NCI-H128 (cell line): ENCODE measurements at regions not wholly inside any gene's neighbourhood (a gene's known extent, or its start where the extent isn't known, plus 50 kb on each side); places are given as distances from the start of the nearest gene placed in this dataset.
"Not testable (repeated sequence)": the region's sequence is repeated elsewhere in the genome, so short reads cannot be mapped to it uniquely, and the experiment has no call there.

Experiments
- DNase-seq: peaks from one replicate; lab custom pipeline; 2025; ENCODE audit not compliant: unreplicated experiment; lab: John Stamatoyannopoulos, UW

DNA sequence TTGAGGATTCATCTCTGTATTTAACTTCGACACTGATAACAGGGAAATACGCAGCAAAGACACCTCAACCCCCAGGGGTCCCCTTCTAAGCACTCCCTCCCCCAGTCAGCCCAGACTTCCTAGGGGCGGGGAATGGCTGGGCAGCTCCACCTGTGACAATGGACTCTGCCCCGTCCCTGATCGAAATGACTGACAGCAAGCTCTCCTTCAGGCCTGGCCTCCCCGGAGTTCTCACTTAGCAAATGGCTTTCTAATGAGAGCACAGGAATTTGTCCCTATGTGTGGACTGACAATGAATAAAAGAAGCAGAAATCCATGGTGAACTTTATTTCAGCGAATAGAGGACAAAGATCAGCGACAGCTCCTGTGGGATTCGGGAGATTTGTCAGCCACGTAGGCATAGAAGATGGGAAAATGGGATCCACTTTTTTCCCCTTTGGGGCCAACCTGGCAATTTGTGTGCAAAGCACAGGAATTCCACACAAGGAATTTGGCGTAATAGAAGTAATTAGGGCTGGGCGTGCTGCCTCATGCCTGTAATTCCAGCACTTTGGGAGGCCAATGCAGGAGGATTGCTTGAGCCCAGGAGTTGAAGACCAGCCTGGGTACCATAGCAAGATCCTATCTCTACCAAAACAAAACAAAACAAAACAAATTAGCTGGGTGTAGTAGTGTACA, 63.8 kb downstream of the TNFAIP2 start:
- no peak for DNase-seq

DNA sequence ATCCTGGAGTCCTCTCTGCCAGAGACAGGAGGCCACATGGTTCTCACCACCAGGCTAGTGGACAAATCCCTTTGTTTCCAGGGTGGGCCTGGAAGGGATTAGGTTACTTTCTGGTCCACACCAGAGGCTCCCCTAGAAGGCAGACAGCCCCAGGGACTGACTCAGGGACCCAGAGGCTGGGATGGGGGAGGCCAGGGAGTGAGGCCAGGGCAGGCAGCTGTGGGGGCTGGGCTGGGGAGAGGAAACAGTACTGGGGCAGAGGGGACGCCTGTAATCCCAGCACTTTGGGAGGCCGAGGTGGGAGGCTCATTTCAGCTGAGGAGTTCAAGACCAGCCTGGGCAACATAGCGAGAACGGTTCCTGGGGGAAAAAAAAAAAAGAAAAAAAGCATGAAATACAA, 64.7 kb downstream of the TNFAIP2 start:
- no peak for DNase-seq

DNA sequence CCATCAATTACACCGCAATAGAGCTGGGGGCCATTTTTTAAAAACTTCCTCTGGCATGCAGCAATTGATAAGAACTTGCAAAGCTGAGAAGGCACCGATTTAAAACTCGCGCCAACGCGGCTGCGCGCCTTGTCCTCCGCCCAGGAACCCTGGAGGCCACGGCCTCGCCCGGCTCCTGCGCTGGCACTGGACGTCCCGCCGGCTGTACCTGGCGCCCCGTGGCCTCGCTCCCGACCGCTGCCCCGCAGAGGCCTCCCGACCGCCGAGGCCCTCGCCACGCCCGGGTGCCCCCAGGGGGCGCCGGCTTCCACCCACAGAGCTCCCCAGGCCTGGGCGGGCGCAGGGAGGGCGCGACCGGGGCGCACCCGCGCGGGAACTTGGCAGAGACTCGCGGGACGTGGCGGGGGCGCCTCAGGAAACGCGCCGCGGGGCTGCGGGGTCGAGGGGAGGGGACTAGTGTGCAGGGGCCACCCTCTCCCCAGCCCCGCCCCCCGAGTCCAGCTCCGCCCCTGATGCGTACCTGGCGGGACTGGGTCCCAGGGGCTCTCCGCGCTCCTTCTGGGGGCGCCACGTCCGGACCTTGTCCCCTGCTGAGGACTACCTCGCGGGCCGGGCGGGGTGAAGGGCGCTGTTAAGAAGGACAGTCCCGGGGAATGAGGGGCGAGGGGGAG, 65.7 kb downstream of the TNFAIP2 start:
- DNase-seq: no peak

DNA sequence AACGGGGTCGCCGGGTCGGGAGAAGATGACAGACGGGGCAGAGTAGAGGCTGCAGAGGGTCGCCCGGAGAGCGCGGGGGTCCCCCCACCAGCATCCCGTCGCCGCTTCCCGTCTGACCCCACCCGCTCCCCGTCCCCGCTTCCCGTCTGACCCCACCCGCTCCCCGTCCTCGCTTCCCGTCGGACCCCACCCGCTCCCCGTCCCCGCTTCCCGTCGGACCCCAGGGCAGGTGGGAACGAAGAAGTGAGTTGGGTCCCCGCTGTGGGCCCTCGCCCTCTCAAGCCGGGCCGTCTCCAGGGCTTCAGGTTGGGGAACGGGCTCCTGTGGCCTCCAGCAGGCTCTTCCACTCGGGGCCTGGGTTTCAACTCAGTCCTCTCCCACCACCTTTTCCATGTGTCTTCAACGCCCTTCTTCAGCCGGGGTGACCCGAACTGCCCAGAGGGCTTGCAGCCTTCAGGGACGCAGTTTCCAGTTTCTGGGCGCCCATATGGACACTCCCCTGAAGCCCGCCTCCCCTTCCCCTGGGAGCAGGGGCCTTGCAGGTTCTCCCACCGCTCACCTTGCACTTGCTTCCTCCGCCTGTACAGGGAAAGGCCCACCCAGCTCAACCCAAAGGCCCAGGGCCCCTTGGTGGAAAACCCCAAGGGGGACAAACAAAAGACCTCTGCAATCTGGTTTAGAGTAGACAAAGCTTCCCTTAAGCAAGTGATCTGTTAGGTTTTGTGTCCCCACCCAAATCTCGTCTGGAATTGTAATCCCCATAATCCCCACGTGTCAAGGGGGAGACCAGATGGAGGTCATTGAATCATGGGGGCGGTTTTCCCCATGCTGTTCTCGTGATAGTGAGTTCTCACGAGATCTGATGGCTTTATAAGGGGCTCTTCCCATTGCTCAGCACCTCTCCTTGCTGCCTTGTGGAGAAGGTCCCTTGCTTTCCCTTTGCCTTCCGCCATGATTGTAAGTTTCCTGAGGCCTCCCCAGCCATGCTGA, 66.5 kb downstream of the TNFAIP2 start:
- DNase-seq: no peak

DNA sequence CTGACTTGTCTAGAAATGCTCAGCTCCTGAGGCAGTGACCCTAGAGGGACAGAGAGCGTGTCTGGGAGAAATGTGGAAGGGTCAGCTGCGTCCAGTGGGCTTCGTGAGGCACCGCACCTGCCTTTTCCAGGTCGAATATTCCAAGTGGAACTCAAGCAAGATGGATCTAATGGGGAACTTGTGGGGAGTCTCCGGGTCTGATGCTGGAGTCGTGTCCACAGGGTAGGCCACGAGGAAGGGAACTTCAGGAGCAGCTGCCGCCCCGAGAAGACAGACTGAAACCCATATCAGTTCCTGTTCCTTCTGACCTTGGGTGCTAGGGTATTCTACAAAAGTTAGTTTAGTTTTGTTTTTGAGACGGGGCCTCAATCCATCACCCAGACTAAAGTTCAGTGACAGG, 67.5 kb downstream of the TNFAIP2 start:
- no peak for DNase-seq

DNA sequence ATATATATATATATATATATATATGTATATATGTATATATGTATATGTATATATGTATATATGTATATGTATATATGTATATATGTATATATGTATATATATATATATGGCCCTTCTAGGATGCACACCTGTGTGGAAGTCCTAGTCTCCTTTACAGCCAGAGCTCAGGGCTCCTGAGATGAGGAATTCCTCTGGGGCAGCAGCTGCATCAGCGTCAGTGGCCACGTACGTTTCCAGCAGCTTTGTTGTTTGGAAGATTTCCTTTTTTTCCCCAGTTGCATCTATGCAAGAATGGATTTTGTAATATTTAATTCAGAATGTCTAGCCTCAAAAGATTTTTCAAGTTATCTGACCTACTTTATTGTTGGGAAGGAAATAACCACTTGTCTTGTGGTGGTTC, 68.6 kb downstream of the TNFAIP2 start:
- DNase-seq: no peak

DNA sequence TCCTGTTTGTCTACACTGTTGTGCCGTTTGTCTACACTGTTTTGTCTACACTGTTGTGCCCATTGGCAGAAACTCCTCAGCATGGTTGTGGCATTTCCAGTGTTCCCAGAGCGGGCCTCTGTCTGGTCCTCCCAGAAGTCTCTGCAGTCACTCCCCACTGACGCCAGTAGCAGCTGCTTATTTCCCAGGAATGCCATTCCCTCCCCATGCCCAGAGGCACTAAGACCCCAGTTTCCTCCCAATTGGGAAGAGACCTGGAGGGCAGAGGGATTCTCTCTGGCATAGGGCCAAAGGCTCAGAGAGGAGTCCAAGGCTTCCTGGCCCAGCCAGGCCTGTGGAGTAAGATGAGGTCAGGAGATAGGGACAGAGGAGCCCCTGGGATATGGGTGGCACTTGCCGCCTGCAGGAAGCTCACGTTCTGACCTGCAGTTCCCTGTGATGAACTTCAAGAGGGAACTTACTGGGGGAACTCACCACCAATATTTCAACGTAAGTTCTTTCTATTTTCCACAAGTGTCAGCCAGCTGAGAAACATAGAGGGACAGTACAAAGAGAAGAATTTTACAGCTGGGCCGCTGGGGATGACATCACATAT, 69.1 kb downstream of the TNFAIP2 start:
- DNase-seq: no peak

DNA sequence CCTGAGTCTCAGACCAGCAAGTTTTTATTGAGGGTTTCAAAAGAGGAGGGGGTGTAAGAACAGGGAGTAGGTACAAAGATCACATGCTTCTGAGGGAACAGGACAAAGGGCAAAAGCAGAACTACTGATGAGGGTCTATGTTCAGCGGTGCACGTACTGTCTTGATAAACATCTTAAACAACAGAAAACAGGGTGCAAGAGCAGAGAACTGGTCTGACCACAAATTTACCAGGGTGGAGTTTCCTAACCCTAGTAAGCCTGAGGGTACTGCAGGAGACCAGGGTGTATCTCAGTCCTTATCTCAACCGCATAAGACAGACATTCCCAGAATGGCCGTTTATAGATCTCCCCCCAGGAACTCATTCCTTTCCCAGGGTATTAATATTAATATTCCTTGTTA, 69.6 kb downstream of the TNFAIP2 start:
- not testable (repeated sequence) for DNase-seq

DNA sequence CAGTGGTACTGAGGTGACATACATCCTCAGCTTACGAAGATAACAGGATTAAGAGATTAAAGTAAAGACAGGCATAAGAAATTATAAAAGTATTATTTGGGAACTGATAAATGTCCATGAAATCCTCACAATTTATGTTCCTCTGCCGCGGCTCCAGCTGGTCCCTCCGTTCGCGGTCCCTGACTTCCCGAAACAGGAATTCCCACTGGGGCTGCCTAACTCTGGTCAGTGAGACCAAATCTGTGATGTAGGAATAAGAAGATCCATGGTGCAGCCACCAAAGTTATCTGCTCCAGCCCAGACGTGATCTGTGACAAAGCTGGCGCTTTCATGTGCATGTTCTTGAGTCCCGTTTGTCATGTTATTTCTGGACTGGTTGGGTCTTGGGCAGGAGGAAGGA, 70.2 kb downstream of the TNFAIP2 start:
- not testable (repeated sequence) for DNase-seq

DNA sequence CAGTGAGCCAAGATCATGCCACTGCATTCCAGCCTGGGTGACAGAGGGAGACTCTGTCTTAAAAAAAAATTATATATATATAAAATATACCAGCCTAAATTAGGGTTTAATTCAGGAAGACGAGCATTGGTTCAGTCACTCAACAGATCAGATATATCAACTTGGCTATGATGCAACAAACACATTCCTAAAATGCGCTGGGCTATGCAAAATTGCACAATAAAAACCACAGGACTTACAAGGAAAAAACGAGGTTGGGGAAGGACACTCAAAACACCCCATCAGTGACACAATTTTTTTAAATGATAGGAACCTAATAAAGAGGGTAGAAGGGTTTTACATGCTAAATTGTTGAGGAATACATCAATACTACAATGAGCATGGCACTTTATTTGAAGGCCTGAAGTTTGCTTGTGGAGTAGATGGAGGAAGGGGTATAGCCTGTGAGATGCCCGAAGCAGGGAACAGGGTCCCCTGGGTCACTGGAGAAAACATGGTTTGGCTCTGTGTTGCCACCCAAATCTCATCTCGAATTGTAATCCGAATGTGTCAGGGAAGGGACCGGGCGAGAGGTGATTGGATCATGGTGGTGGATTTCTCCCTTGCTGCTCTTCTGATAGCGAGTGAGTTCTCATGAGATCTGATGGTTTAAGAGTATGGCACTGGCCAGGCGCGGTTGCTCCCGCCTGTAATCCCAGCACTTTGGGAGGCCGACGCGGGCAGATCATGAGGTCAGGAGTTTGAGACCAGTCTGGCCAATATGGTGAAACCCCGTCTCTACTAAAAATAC, 71.2 kb downstream of the TNFAIP2 start:
- DNase-seq: no peak

DNA sequence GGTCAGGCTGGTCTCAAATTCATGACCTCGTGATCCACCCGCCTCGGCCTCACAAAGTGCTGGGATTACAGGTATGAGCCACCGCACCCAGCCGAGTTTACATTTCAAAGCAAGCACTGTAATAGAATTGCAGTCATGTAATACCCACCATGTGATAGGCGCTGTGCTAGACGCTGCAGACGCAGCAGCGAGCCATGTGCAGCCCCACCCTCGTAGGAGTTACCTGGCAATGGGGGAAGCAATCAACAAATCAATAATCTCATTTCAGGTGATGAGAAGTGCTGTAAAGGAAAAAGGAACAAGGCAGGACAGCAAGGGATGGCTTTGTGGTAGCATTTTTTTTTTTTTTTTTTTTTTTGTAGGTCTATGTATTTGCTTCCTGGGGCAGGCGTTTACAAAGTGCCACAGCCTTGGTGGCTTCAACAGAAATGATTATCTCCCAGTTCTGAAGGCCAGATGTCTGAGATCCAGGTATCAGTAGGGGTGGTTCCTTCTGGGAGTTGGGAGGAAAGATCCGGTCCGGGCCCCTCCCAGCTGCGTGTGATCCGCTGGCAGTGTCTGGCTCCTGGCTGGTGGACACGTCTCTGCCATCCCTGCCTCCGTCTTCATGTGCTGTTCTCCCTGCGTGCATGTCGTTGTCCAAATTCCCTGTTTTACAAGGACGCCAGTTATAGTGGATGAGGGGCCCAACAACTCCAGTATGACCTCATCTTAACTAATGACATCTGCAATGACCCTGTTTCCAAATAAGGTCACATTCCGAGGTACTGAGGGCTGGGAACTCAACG, 72.8 kb downstream of the TNFAIP2 start:
- DNase-seq: no peak

DNA sequence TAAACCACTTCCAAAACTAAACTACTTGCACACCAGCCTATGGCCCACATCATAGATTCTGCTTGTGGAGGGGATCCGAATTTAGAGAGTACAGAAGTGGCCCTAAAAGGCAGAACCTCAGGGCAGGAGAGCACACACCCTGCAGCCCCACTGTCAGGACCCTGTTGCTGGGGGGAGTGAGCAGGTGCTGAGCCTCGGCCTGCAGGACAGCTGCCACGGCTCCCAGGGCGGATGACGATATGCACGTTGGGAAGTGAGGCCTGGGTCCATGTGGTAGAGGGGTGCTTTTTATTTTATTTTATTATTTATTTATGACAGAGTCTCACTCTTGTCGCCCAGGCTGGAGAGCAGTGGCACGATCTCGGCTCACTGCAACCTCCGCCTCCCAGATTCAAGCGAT, 73.5 kb downstream of the TNFAIP2 start:
- no peak for DNase-seq

DNA sequence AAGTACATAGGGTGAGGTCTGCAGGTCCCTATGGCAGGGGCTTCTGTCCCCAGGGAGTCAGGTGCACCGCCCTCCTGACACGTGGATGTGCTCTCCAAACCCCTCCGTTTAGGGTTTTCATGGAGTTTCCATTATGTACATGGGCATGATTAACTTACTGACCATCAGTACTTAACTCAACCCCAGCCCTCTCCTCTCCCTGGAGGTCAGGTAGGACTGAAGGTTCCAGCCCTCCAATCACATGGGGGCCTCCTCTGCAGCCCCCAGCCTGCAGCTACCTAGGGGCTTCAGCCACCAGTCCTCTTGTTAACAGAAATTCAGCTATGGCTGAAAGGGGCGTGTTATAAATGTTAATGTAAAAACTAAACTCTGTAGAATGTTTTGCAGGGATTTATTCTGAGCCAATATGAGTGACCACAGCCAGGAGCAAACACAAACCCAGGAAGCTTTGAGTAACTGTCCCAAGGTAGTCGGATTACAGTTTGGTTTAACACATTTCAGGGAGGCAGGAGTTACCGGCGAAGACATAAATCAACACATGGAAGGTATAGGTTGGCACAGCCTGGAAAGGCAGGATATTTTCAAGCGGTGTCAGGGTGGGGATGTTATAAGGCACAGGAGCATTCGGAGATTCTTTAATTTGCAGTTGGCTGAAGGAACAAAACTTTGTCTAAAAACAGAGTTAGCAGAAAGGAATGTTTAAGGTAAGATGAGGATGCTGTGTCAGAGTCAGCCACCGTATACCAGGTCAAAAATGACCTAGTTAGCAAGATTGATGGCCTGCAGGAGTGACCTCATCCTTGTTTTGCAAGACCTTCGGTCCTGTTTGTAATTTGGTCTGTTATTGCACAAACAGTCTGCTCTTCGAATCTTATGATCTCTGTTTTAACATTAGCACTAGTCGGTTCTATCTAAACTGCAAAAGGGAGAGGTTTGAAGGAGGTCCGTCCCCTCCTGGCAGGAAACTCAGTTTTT, 75.2 kb downstream of the TNFAIP2 start:
- no peak for DNase-seq

DNA sequence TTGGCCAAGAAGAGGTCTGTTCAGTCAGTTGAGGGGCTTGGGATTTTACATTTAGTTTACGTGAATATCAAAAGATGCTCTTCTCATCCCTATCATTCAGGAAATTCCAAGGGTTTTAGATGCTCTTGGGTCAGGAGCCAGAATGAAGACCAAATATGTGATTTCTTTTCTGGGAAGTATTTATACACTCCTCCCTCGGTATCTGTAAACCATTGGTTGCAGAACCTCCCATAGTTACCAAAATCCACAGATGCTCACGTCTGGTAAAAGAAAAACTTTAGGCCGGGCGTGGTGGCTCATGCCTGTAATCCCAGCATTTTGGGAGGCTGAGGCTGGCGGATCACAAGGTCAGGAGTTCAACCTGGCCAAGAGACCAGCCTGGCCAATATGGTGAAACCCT, 75.9 kb downstream of the TNFAIP2 start:
- DNase-seq: no peak

DNA sequence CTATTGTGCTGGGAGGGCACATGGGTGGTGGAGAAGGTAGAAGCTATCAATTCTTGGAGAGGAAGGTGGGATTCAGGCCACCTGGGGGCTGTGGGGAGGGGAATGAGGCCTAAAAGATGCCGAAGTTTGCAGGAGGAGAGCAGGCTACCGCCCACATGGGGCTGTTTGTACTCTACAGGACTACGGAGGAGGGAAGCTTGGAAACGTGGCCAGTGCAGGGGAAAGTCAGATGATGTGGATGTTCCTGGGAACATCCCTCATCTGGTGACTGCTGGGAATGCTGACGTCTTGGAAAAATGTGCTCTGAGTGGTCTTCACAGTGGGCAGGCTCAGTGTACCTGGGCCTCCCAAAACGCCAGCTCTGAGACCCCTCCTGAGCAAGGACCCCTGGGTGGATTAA, 78.5 kb downstream of the TNFAIP2 start:
- DNase-seq: no peak

DNA sequence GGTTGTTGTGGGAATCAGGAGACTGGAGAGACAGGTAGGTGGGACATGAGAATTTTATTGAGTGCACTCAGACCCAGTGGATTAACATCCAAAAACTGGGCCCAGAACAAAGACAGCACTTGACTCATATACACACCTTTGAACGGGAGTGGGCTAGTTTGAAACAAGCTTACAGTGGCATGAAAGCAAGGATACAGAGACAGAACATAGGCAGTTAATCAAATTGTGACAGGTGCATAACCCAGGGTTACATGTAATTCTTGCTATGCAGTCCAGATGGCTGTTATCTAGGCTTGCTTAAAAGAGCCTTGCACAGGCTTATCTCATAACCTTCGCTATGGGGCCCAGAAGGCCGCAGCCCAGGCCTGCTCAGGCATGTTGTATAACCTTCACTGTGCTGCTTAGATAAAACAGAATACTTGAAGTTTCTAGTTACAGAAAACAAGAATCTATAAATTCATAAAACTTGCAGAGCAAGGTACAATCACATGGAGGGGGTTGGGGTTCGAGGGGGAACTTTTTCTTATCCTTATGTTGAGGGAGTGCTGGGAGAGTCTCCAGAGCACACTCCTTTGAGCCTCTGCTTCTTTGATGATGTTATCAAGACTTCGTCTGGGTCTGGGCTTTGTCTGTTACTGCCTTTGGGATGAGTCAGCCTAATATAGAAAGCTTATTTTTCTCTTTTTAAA, 81.7 kb downstream of the TNFAIP2 start:
- DNase-seq: no peak

DNA sequence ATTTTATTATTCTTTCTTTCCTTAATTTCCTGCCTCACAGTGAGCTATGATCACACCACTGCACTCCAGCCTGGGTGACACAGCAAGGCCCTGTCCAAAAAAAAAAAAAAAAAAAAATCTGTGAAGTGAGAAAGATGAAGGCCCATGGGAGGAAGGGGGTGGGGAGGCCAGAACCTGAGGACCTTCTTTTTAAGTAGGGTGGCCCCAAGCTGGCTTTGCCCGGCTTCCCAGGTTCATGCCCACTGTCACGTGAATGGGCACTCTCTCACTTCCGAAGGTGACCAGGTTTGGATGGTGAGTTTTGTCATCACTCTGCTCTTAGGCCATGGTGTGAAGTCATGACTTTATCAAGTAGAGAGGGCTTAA, 82.3 kb downstream of the TNFAIP2 start:
- DNase-seq: no peak

DNA sequence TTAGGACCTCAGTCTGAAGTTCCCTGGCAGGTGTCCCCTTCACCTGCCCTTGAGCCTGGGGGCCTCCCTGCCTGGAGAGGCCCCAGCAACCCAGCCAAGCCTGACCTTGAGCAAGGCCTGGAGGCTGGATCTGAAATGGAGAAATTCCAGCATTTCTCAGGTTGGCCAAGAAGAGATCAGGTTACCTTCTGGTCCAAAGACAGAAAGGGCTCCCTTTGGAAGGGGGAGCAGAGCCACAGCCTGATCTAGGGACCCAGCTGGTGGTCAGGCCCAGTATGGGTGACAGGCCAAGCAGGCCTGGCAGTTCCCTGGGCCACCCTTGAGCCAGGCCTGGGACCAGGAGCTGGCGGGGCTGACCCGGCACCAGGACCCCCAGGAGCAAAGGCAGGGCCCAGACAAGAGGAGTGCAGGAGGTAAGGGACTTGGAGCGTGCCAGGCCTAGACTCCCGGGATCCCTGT, 82.8 kb downstream of the TNFAIP2 start:
- DNase-seq: no peak
